Liver (tissue), 8 donors: ENCODE measurements at regions not wholly inside any gene's neighbourhood (a gene's known extent, or its start where the extent isn't known, plus 50 kb on each side); places are given as distances from the start of the nearest gene placed in this dataset.

ENCODE experiments used
- DNase-seq: peaks from one replicate; pipeline ENCODE4 v3.0.0-alpha.2; 2017; ENCODE audit warnings: low spot score
- H3K27ac ChIP-seq, 2 donors: one replicate each; pipeline ENCODE4 v1.7.0; 2013; ENCODE audit warnings: inconsistent platforms in 2 of 2, low read length in 2 of 2, control low read depth in 1 of 2, low read depth in 1 of 2, mild to moderate bottlenecking in 1 of 2
- H3K27me3 ChIP-seq, 4 donors: one replicate each; pipeline versions ENCODE4 v1.6.1 to v1.7.0; 2013; ENCODE audit warnings: low read length in 3 of 4, inconsistent platforms in 1 of 4, mild to moderate bottlenecking in 1 of 4, moderate library complexity in 1 of 4; ENCODE audit not compliant: control insufficient read depth in 4 of 4, insufficient read depth in 4 of 4
- H3K36me3 ChIP-seq, 4 donors: one replicate each; pipeline versions ENCODE4 v1.6.1 to v1.7.0; 2013; ENCODE audit warnings: low read length in 3 of 4, mild to moderate bottlenecking in 3 of 4, low read depth in 1 of 4, moderate library complexity in 1 of 4; ENCODE audit not compliant: control insufficient read depth in 4 of 4, insufficient read depth in 3 of 4
- H3K4me1 ChIP-seq, 4 donors: one replicate each; pipeline versions ENCODE4 v1.6.1 to v1.7.0; 2013; ENCODE audit warnings: low read length in 3 of 4, mild to moderate bottlenecking in 3 of 4, moderate library complexity in 1 of 4; ENCODE audit not compliant: control insufficient read depth in 4 of 4, insufficient read depth in 4 of 4
- H3K4me3 ChIP-seq, 3 donors: one replicate each; pipeline versions ENCODE4 v1.6.1 to v1.7.0; 2013; ENCODE audit warnings: low read length in 3 of 3, control low read depth in 1 of 3, low read depth in 1 of 3, mild to moderate bottlenecking in 1 of 3
- H3K9ac ChIP-seq, 2 donors: one replicate each; pipeline ENCODE4 v1.7.0; 2013; ENCODE audit warnings: low read length in 2 of 2, mild to moderate bottlenecking in 2 of 2, moderate library complexity in 2 of 2, control low read depth in 1 of 2, low read depth in 1 of 2
- H3K9me3 ChIP-seq, 4 donors: one replicate each; pipeline versions ENCODE4 v1.6.1 to v1.7.0; 2013; ENCODE audit warnings: low read length in 3 of 4; ENCODE audit not compliant: control insufficient read depth in 4 of 4
- EGR1 ChIP-seq, 2 donors: IDR thresholded peaks; 2 replicates each; pipeline ENCODE4 v1.6.1; 2016 to 2018; ENCODE audit warnings: antibody characterized with exemption in 2 of 2, low read depth in 2 of 2
- FOXA1 ChIP-seq: IDR thresholded peaks from 2 replicates; pipeline ENCODE4 v1.6.1; 2016; ENCODE audit warnings: antibody characterized with exemption
- FOXA2 ChIP-seq: IDR thresholded peaks from 2 replicates; pipeline ENCODE4 v1.6.1; 2016; ENCODE audit warnings: antibody characterized with exemption
- GABPA ChIP-seq, 2 donors: IDR thresholded peaks in 1 of 2; conservative IDR thresholded peaks in 1 of 2; 2 replicates each; pipeline ENCODE4 v1.6.1; 2016; ENCODE audit warnings: antibody characterized with exemption in 2 of 2, mild to moderate bottlenecking in 1 of 2, moderate library complexity in 1 of 2
- HNF4A ChIP-seq, 2 donors: conservative IDR thresholded peaks; 2 replicates each; pipeline ENCODE4 v1.6.1; 2016; ENCODE audit warnings: antibody characterized with exemption in 2 of 2, mild to moderate bottlenecking in 2 of 2
- HNF4G ChIP-seq: IDR thresholded peaks from 2 replicates; pipeline ENCODE4 v1.6.1; 2016; ENCODE audit warnings: antibody characterized with exemption
- JUND ChIP-seq, 2 donors: IDR thresholded peaks; 2 replicates each; pipeline ENCODE4 v1.6.1; 2016; ENCODE audit warnings: antibody characterized with exemption in 2 of 2
- NR2F2 ChIP-seq: IDR thresholded peaks from 2 replicates; pipeline ENCODE4 v1.6.1; 2016; ENCODE audit warnings: antibody characterized with exemption
- RAD21 ChIP-seq, 2 donors: IDR thresholded peaks; 2 replicates each; pipeline ENCODE4 v1.6.1; 2016; ENCODE audit warnings: antibody characterized with exemption in 2 of 2, mild to moderate bottlenecking in 2 of 2
- RXRA ChIP-seq, 2 donors: IDR thresholded peaks; 2 replicates each; pipeline ENCODE4 v1.6.1; 2017 to 2018; ENCODE audit warnings: antibody characterized with exemption in 2 of 2, mild to moderate bottlenecking in 1 of 2
- SP1 ChIP-seq: IDR thresholded peaks from 2 replicates; pipeline ENCODE4 v1.6.1; 2018; ENCODE audit warnings: antibody characterized with exemption, mild to moderate bottlenecking
- TAF1 ChIP-seq: conservative IDR thresholded peaks from 2 replicates; pipeline ENCODE4 v1.6.1; 2016; ENCODE audit warnings: antibody characterized with exemption, mild to moderate bottlenecking
- YY1 ChIP-seq: IDR thresholded peaks from 2 replicates; pipeline ENCODE4 v1.6.1; 2016; ENCODE audit warnings: antibody characterized with exemption, mild to moderate bottlenecking
- WGBS: extraction: QIAGEN DNeasy Blood & Tissue Kit; methylation state at CpG from one replicate; pipeline ENCODE4 v1.1.7; 2013; 5-methylcytosine and 5-hydroxymethylcytosine counted together
- TF ChIP-seq, protein P1 (sequence below): fragments of 150-350 bp; IDR thresholded peaks from 2 replicates; pipeline ENCODE4 v1.5.1; 2017; ENCODE audit warnings: improper control_type of control experiment, low read depth, low read length; ENCODE audit not compliant: missing input control
- TF ChIP-seq, protein P2 (sequence below): IDR thresholded peaks from 2 replicates; pipeline ENCODE4 v1.6.1; 2016; ENCODE audit warnings: antibody characterized with exemption
- TF ChIP-seq, protein P3 (sequence below): IDR thresholded peaks from 2 replicates; pipeline ENCODE4 v1.6.1; 2016; ENCODE audit warnings: antibody characterized with exemption
- TF ChIP-seq, protein P4 (sequence below): IDR thresholded peaks from 2 replicates; pipeline ENCODE4 v1.6.1; 2016; ENCODE audit warnings: antibody characterized with exemption, mild to moderate bottlenecking
- TF ChIP-seq, protein P5 (sequence below): IDR thresholded peaks from 2 replicates; pipeline ENCODE4 v1.6.1; 2016; ENCODE audit warnings: antibody characterized with exemption
- donor health status: healthy.
- donor health status: healthy.
- donor health status: healthy.
- donor health status: healthy.
- donor health status: healthy.

DNA sequence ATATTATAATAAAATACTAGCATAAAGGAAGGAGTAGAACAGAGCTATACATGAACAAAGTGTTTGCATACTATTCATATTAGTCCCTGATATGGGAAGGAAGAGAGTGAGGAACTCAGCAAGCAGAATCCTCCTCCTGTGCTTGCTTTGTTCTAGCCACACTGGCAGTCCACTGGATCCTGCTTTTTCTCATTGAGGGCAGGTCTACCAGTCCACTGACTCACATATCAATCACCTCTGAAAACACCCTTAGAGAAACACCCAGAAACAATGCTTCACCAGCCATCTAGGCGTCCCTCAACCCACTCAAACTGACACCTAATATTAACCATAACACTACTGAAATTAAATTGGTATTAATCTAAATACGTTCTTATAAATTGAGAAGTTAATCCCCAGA lies 1861.7 kb upstream of the SEL1L start:
- TF ChIP-seq, protein P1, sequence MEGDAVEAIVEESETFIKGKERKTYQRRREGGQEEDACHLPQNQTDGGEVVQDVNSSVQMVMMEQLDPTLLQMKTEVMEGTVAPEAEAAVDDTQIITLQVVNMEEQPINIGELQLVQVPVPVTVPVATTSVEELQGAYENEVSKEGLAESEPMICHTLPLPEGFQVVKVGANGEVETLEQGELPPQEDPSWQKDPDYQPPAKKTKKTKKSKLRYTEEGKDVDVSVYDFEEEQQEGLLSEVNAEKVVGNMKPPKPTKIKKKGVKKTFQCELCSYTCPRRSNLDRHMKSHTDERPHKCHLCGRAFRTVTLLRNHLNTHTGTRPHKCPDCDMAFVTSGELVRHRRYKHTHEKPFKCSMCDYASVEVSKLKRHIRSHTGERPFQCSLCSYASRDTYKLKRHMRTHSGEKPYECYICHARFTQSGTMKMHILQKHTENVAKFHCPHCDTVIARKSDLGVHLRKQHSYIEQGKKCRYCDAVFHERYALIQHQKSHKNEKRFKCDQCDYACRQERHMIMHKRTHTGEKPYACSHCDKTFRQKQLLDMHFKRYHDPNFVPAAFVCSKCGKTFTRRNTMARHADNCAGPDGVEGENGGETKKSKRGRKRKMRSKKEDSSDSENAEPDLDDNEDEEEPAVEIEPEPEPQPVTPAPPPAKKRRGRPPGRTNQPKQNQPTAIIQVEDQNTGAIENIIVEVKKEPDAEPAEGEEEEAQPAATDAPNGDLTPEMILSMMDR: no peak
- no peak for TF ChIP-seq SP1
- TF ChIP-seq FOXA2: no peak
- no peak for TF ChIP-seq JUND (IDR thresholded peaks at IDR 0.05)
- TF ChIP-seq, protein P2, sequence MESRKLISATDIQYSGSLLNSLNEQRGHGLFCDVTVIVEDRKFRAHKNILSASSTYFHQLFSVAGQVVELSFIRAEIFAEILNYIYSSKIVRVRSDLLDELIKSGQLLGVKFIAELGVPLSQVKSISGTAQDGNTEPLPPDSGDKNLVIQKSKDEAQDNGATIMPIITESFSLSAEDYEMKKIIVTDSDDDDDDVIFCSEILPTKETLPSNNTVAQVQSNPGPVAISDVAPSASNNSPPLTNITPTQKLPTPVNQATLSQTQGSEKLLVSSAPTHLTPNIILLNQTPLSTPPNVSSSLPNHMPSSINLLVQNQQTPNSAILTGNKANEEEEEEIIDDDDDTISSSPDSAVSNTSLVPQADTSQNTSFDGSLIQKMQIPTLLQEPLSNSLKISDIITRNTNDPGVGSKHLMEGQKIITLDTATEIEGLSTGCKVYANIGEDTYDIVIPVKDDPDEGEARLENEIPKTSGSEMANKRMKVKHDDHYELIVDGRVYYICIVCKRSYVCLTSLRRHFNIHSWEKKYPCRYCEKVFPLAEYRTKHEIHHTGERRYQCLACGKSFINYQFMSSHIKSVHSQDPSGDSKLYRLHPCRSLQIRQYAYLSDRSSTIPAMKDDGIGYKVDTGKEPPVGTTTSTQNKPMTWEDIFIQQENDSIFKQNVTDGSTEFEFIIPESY: no peak
- TF ChIP-seq EGR1 (IDR thresholded peaks at IDR 0.05; ENCODE audit: low read depth in 2 of 2): no peak
- TF ChIP-seq HNF4A (conservative IDR thresholded peaks at IDR 0.05): no peak
- no peak for TF ChIP-seq TAF1
- H3K9me3 ChIP-seq: no peaks in the 10 kb centered on the region
- no peak overlapping the region for H3K4me3 ChIP-seq
- no peak overlapping the region for H3K27ac ChIP-seq
- no peaks in the 10 kb centered on the region for H3K36me3 ChIP-seq
- no peak for DNase-seq
- no peak overlapping the region for H3K9ac ChIP-seq
- no peaks in the 10 kb centered on the region for H3K4me1 ChIP-seq
- 51% methylated on average over 2 of the region's 2 CpGs for WGBS
- H3K27me3 ChIP-seq: no peaks in the 10 kb centered on the region

DNA sequence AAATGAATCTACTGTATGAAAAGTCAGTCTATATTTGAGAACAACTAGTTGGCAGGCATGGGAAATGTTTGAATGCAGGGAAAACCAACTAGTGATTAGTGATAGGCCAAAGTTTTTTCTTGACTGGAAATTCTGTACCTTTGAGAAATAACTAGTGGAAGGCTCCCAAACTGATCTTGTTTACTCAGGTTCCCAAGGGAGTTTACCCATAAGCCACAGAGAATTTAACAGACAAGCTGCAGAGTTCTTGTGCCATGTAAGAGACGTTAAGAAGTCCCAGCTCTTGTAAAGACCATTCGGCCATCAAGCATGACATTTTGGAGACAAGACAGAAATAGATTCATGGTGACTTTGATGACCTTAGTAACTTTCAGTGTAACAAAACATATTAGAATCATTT lies 1882.8 kb upstream of the SEL1L start:
- Histone ChIP-seq H3K36me3 (no peaks in the 10 kb centered on the region), H3K27ac (no peak overlapping the region), H3K4me1 (no peaks in the 10 kb centered on the region), H3K9me3 (no peaks in the 10 kb centered on the region), H3K27me3 (no peaks in the 10 kb centered on the region), H3K9ac (no peak overlapping the region), H3K4me3 (no peak overlapping the region)
- TF ChIP-seq HNF4A (conservative IDR thresholded peaks at IDR 0.05) (no peak), RAD21 (IDR thresholded peaks at IDR 0.05) (no peak), GABPA (IDR thresholded peaks at IDR 0.05 in 1 of 2, conservative IDR thresholded peaks at IDR 0.05 in 1 of 2) (no peak), HNF4G (no peak), YY1 (no peak), NR2F2 (no peak), RXRA (IDR thresholded peaks at IDR 0.05) (no peak), FOXA1 (no peak), SP1 (no peak), TAF1 (no peak), EGR1 (IDR thresholded peaks at IDR 0.05; ENCODE audit: low read depth in 2 of 2) (no peak), FOXA2 (no peak), JUND (IDR thresholded peaks at IDR 0.05) (no peak)
- TF ChIP-seq, protein P1: no peak
- TF ChIP-seq, protein P3, sequence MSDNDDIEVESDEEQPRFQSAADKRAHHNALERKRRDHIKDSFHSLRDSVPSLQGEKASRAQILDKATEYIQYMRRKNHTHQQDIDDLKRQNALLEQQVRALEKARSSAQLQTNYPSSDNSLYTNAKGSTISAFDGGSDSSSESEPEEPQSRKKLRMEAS: no peak
- TF ChIP-seq, protein P2: no peak
- TF ChIP-seq, protein P4, sequence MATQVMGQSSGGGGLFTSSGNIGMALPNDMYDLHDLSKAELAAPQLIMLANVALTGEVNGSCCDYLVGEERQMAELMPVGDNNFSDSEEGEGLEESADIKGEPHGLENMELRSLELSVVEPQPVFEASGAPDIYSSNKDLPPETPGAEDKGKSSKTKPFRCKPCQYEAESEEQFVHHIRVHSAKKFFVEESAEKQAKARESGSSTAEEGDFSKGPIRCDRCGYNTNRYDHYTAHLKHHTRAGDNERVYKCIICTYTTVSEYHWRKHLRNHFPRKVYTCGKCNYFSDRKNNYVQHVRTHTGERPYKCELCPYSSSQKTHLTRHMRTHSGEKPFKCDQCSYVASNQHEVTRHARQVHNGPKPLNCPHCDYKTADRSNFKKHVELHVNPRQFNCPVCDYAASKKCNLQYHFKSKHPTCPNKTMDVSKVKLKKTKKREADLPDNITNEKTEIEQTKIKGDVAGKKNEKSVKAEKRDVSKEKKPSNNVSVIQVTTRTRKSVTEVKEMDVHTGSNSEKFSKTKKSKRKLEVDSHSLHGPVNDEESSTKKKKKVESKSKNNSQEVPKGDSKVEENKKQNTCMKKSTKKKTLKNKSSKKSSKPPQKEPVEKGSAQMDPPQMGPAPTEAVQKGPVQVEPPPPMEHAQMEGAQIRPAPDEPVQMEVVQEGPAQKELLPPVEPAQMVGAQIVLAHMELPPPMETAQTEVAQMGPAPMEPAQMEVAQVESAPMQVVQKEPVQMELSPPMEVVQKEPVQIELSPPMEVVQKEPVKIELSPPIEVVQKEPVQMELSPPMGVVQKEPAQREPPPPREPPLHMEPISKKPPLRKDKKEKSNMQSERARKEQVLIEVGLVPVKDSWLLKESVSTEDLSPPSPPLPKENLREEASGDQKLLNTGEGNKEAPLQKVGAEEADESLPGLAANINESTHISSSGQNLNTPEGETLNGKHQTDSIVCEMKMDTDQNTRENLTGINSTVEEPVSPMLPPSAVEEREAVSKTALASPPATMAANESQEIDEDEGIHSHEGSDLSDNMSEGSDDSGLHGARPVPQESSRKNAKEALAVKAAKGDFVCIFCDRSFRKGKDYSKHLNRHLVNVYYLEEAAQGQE: no peak
- TF ChIP-seq, protein P5, sequence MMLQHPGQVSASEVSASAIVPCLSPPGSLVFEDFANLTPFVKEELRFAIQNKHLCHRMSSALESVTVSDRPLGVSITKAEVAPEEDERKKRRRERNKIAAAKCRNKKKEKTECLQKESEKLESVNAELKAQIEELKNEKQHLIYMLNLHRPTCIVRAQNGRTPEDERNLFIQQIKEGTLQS: no peak
- no peak for DNase-seq
- 61% methylated on average over 2 of the region's 2 CpGs for WGBS
